ENCODE measurements at regions not wholly inside any gene's neighbourhood (a gene's known extent, or its start where the extent isn't known, plus 50 kb on each side); places are given as distances from the start of the nearest gene placed in this dataset.

DNA sequence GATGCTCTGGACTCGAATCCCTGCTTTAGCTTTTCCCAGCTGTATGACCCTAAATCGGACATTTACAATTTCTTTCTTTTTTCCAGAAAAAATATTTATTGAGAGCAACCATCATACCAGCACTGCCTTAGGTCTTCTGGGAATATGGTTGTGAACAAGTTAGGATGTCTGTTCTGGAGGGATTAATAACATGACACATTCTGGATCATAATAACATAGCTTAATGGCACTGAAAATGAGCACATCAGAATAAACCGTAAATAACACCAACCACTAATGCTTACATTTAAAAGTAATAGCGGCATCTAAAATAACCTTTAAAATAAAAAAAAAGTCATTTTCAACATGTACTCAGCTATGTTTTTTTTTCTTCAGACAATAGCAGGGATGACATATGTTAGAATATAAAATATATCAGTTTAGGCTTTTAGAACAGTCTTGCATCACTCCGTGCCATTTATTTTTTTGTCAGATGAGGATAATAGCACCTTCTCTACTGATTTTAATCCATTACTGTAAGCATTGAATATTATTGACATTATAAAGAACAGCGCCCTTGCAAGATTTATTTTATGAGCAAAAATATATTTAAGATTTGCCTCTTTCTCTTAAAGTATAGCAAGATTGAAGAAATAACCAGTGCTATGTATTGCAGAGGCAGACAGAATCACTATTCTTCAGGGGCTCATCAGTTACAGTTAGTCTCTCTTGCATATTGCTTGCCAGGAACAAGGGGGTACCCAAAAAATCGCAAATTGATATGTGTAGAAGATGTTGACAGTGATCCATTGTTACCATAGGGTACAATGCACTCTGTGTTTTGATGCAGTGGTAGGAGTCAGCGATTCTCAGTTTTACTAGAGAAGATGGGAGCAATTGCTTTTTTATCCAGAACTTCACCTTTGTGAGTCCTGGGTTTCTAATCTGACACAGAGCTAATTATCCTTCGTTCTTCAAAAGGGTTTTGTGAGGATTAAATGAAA is 168.4 kb upstream of the NR3C1 start:
- Histone ChIP-seq H3K4me1 (peaks cover 0 to 5% of the 10 kb centered on the region in 2 donors), H3K4me3 (no peak overlapping the region), H3K27ac (no peak overlapping the region), H3K9me3 (no peaks in the 10 kb centered on the region), H3K27me3 (no peaks in the 10 kb centered on the region), H3K36me3 (no peaks in the 10 kb centered on the region)
- intact Hi-C loops (cut with DNase I): loop anchor here (5.0 kb wide), 1 partner anchor 70 kb away; no protein-coding TSS in a partner anchor
- no peak for DNase-seq (ENCODE audit: low spot score in 2 of 2)
- no peak for TF ChIP-seq CTCF (IDR thresholded peaks at IDR 0.05)

- intact Hi-C loops (cut with DNase I): loop anchor here (5.0 kb wide), 1 partner anchor 69 kb away; no protein-coding TSS in a partner anchor
- no peak overlapping the region for H3K4me3 ChIP-seq
- TF ChIP-seq CTCF (IDR thresholded peaks at IDR 0.05): no peak
These were observed 167.5 kb upstream of the NR3C1 start for GRCh38 chr5:143570989-143571388.

DNA sequence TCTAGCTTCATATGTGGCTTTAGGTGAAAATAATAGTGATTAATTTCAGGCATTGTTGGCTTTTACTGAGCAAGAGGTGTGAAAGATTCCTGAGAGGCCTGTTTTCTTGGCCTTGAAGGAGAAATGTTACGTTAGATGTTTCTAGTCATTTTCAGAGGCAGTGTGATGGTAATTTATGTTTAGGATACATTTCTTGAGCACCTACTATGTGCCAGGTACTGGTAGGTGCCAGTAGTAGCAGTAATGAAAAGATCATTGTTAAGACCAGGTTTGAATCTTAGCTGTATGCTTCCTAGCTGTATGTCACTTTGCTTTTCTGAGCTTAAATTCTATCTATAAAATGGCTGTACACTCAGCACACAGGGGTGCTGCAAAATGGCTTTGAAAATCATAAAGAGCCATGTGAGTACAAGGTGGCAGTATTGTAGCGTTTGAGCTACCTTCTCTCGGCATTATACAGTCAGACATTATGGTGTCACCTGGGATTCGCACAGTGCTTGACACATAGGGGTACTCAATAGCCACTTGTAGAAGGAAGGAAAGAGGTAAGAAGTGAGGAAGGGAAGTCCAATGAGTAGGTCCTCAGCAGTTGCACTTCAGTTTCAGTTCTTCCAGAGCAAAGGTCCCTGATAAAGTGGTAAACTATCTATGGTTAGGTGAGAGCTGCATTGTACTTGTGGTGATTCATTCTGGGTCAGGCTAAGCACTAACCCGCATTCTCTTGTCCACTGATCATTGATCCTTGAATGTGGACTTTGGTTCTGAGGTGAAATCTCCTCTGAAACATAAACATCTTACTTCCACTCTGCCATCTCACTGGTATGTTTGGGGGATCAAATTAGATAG is 166.5 kb upstream of the NR3C1 start:
- intact Hi-C loops (cut with DNase I): loop anchor here (5.0 kb wide), 1 partner anchor 68 kb away; no protein-coding TSS in a partner anchor
- H3K27ac ChIP-seq: no peak overlapping the region
- H3K4me3 ChIP-seq: no peak overlapping the region
- H3K27me3 ChIP-seq: no peaks in the 10 kb centered on the region
- no peaks in the 10 kb centered on the region for H3K4me1 ChIP-seq
- DNase-seq (ENCODE audit: low spot score in 2 of 2): no peak
- no peak for TF ChIP-seq CTCF (IDR thresholded peaks at IDR 0.05)
- H3K36me3 ChIP-seq: no peaks in the 10 kb centered on the region
- no peaks in the 10 kb centered on the region for H3K9me3 ChIP-seq

More at GRCh38 chr5:143570989-143571388, 167.5 kb upstream of the NR3C1 start:
- Histone ChIP-seq H3K9me3 (no peaks in the 10 kb centered on the region), H3K27ac (no peak overlapping the region), H3K4me1 (no peaks in the 10 kb centered on the region), H3K27me3 (no peaks in the 10 kb centered on the region), H3K36me3 (no peaks in the 10 kb centered on the region)
- DNase-seq (ENCODE audit: low spot score in 2 of 2): no peak

DNA sequence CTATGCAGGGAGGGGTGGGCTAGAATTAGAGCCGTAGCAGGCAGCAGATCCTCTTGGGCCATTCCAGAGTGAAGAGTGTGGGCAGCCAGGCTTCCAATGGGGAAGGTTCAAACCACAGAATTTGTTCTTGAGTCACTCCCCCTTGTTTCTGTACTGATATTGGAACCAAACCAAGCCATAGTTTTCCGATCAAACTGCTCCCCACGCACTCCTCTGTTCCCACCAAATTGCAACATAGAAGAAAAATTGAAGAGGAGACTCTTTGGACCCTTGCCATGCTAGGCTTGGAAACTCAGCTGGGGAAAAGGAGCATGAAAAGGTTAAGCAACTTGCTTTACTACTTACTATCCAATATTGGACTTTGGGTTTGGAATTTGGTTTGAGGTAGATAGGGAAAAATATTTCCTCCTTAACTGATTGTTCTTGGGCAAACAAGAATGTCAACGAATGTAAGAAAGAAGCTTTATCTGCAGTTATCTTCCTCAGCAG is 165.8 kb upstream of the NR3C1 start:
- intact Hi-C loops (cut with DNase I): no loop called here
- Histone ChIP-seq H3K27ac (no peak overlapping the region), H3K27me3 (no peaks in the 10 kb centered on the region), H3K36me3 (no peaks in the 10 kb centered on the region), H3K4me3 (no peak overlapping the region), H3K9me3 (no peaks in the 10 kb centered on the region), H3K4me1 (no peaks in the 10 kb centered on the region)
- no peak for TF ChIP-seq CTCF (IDR thresholded peaks at IDR 0.05)
- DNase-seq (ENCODE audit: low spot score in 2 of 2): no peak

DNA sequence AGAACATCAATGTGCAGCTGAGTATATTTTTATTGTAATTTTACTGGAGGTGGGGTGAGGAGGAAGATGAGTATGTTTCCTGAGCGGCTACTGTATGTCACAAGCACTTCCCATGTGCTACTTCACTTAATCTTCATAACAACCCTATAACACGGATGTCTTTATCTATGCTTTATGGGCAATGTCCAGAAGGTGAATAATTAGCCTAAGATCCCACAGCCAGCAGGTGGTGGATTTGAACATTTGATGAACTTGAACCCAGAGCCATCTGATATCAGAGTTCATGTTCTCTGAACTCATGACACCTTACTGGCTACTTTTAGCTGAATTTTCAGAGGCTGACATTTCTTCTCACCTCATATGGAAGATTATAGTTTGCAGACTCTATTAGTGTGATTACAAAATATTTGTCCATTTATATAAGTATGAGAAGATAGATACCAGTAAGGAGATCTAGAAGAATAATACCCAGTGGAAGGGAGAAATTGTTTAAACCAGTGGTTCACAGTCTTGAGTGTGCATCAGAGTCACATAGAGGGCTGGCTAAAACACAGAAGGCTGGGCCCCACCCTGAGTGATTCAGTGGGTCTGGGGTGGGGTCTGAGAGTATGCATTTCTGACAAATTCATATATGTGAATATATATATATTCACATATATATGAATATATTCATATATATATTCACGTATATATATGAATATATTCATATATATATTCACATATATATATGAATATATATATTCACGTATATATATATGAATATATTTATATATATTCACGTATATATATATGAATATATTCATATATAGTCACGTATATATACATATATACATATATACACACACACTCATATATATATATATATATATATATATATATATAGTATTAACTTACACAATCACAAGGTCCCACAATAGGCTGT is 164.4 kb upstream of the NR3C1 start:
- H3K27me3 ChIP-seq: no peaks in the 10 kb centered on the region
- no peak overlapping the region for H3K27ac ChIP-seq
- intact Hi-C loops (cut with DNase I): no loop called here
- H3K4me3 ChIP-seq: no peak overlapping the region
- no peak for TF ChIP-seq CTCF (IDR thresholded peaks at IDR 0.05)
- no peaks in the 10 kb centered on the region for H3K9me3 ChIP-seq
- H3K4me1 ChIP-seq: peaks cover 0 to 7% of the 10 kb centered on the region in 2 donors
- H3K36me3 ChIP-seq: no peaks in the 10 kb centered on the region
- DNase-seq (ENCODE audit: low spot score in 2 of 2): no peak

Measured in ascending aorta (tissue), 2 donors.